ENCODE measurements at regions not wholly inside any gene's neighbourhood (a gene's known extent, or its start where the extent isn't known, plus 50 kb on each side); places are given as distances from the start of the nearest gene placed in this dataset.
"Not testable (repeated sequence)": the region's sequence is repeated elsewhere in the genome, so short reads cannot be mapped to it uniquely, and the experiment has no call there.

DNA sequence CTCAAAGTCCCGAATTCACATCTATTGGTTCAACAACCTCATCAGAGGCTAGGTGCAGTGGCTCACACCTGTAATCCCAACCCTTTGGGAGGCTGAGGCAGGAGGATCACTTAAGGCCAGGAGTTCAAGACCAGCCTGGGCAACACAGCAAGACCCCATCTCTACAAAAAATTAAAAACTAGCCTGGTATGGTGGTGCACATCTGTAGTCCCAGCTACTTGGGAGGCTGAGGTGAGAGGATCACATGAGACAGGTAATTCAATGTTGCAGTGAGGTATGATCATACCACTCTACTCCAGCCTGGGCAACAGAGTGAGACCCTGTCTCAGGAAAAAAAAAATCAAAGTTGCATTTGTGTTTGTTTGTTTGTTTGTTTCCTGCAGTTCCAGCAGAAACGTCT, 80.1 kb upstream of the RAI2 start:
- ATAC-seq; H3K27me3 ChIP-seq (replicated peaks in 1 of 2; ENCODE audit: control insufficient read depth in 2 of 2, insufficient read depth in 2 of 2, low read length in 1 of 2); H3K4me1 ChIP-seq (ENCODE audit: control insufficient read depth, insufficient read depth, low read length); FAIRE-seq; DNase-seq (ENCODE audit: low read depth, low spot score); H3K27ac ChIP-seq (ENCODE audit: control insufficient read depth, insufficient read depth); RAD21 ChIA-PET (ENCODE audit: unreplicated experiment); H3K9ac ChIP-seq (ENCODE audit: control insufficient read depth, insufficient read depth, low read length); POLR2A ChIA-PET; H2AFZ ChIP-seq (ENCODE audit: control insufficient read depth, low read depth, low read length); SMC1A ChIA-PET (ENCODE audit: uncharacterized antibody, unreplicated experiment); H3K9me3 ChIP-seq (replicated peaks; ENCODE audit: control insufficient read depth, insufficient read depth, low read length); H3K4me3 ChIP-seq; CTCF ChIA-PET; H3K4me2 ChIP-seq (ENCODE audit: control insufficient read depth, insufficient read depth); BruUV-seq (replicated peaks); H4K20me1 ChIP-seq (ENCODE audit: control insufficient read depth, insufficient read depth); H3K79me2 ChIP-seq (ENCODE audit: control insufficient read depth, insufficient read depth, low read length); H3K36me3 ChIP-seq (ENCODE audit: control insufficient read depth in 2 of 2, insufficient read depth in 2 of 2, low read length in 1 of 2): not testable (repeated sequence)
- intact Hi-C loops (cut with micrococcal nuclease; ENCODE audit: unreplicated experiment): loop anchor here (10.0 kb wide), 1 partner anchor 264 kb away; no protein-coding TSS in a partner anchor
- in situ Hi-C loops (cut with MboI): loop anchor here (10.0 kb wide), 1 partner anchor 434 kb away; no protein-coding TSS in a partner anchor
- WGBS (ENCODE audit: insufficient coverage, insufficient replicate concordance, low lambda C conversion rate, missing lambda C conversion rate): 8% methylated on average over 2 of the region's 2 CpGs

GRCh38 chrX:17939724-17940123, 78.6 kb upstream of the RAI2 start:
- no peaks in the 10 kb centered on the region for H3K4me1 ChIP-seq (ENCODE audit: control insufficient read depth, insufficient read depth, low read length)
- H3K27ac ChIP-seq (ENCODE audit: control insufficient read depth, insufficient read depth): no peak overlapping the region
- no peaks in the 10 kb centered on the region for H3K9me3 ChIP-seq (replicated peaks; ENCODE audit: control insufficient read depth, insufficient read depth, low read length)
- H3K9ac ChIP-seq (ENCODE audit: control insufficient read depth, insufficient read depth, low read length): no peak overlapping the region
- no peaks in the 10 kb centered on the region for H3K36me3 ChIP-seq (ENCODE audit: control insufficient read depth in 2 of 2, insufficient read depth in 2 of 2, low read length in 1 of 2)
- WGBS (ENCODE audit: insufficient coverage, insufficient replicate concordance, low lambda C conversion rate, missing lambda C conversion rate): 52% methylated on average over 2 of the region's 2 CpGs
- no peak overlapping the region for H2AFZ ChIP-seq (ENCODE audit: control insufficient read depth, low read depth, low read length)
- ChIA-PET RAD21 (ENCODE audit: unreplicated experiment) (no interaction called here), POLR2A (no interaction called here), CTCF (no interaction called here), SMC1A (ENCODE audit: uncharacterized antibody, unreplicated experiment) (no interaction called here)
- H3K27me3 ChIP-seq (replicated peaks in 1 of 2; ENCODE audit: control insufficient read depth in 2 of 2, insufficient read depth in 2 of 2, low read length in 1 of 2): no peaks in the 10 kb centered on the region; a peak in 1 of 4 replicates
- DNase-seq (ENCODE audit: low read depth, low spot score): no peak
- no peak for ATAC-seq
- H3K4me3 ChIP-seq: no peak overlapping the region
- no peak overlapping the region for H3K4me2 ChIP-seq (ENCODE audit: control insufficient read depth, insufficient read depth)
- no peak for TF ChIP-seq NBN (IDR thresholded peaks at IDR 0.05)
- TF ChIP-seq, protein P1, sequence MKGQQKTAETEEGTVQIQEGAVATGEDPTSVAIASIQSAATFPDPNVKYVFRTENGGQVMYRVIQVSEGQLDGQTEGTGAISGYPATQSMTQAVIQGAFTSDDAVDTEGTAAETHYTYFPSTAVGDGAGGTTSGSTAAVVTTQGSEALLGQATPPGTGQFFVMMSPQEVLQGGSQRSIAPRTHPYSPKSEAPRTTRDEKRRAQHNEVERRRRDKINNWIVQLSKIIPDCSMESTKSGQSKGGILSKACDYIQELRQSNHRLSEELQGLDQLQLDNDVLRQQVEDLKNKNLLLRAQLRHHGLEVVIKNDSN (IDR thresholded peaks at IDR 0.05; ENCODE audit: borderline replicate concordance, extremely low read length, insufficient read depth, low read depth, low read length): no peak
- TF ChIP-seq, protein P2, sequence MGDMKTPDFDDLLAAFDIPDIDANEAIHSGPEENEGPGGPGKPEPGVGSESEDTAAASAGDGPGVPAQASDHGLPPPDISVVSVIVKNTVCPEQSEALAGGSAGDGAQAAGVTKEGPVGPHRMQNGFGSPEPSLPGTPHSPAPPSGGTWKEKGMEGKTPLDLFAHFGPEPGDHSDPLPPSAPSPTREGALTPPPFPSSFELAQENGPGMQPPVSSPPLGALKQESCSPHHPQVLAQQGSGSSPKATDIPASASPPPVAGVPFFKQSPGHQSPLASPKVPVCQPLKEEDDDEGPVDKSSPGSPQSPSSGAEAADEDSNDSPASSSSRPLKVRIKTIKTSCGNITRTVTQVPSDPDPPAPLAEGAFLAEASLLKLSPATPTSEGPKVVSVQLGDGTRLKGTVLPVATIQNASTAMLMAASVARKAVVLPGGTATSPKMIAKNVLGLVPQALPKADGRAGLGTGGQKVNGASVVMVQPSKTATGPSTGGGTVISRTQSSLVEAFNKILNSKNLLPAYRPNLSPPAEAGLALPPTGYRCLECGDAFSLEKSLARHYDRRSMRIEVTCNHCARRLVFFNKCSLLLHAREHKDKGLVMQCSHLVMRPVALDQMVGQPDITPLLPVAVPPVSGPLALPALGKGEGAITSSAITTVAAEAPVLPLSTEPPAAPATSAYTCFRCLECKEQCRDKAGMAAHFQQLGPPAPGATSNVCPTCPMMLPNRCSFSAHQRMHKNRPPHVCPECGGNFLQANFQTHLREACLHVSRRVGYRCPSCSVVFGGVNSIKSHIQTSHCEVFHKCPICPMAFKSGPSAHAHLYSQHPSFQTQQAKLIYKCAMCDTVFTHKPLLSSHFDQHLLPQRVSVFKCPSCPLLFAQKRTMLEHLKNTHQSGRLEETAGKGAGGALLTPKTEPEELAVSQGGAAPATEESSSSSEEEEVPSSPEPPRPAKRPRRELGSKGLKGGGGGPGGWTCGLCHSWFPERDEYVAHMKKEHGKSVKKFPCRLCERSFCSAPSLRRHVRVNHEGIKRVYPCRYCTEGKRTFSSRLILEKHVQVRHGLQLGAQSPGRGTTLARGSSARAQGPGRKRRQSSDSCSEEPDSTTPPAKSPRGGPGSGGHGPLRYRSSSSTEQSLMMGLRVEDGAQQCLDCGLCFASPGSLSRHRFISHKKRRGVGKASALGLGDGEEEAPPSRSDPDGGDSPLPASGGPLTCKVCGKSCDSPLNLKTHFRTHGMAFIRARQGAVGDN (IDR thresholded peaks at IDR 0.05): no peak
- TF ChIP-seq ZNF207 (IDR thresholded peaks at IDR 0.05; ENCODE audit: borderline replicate concordance): no peak
- no peak for TF ChIP-seq MTA3 (IDR thresholded peaks at IDR 0.05; ENCODE audit: borderline replicate concordance, low read length)
- no peak for TF ChIP-seq MYB (IDR thresholded peaks at IDR 0.05; ENCODE audit: borderline replicate concordance, low read depth, low read length)
- TF ChIP-seq SMAD5 (IDR thresholded peaks at IDR 0.05; ENCODE audit: low read depth): no peak
- TF ChIP-seq HDGF (IDR thresholded peaks at IDR 0.05): no peak
- TF ChIP-seq SPI1 (IDR thresholded peaks at IDR 0.05; ENCODE audit: borderline replicate concordance, insufficient read depth, low read depth, low read length): no peak
- no peak for TF ChIP-seq CHD4 (IDR thresholded peaks at IDR 0.05)
- no peak for TF ChIP-seq STAT3 (IDR thresholded peaks at IDR 0.05; ENCODE audit: low read depth, low read length)
- TF ChIP-seq LARP7 (IDR thresholded peaks at IDR 0.05): no peak
- TF ChIP-seq MEF2B (IDR thresholded peaks at IDR 0.05; ENCODE audit: partially characterized antibody, poor library complexity, severe bottlenecking): no peak
- no peak for TF ChIP-seq JUNB (IDR thresholded peaks at IDR 0.05)
- no peak for TF ChIP-seq ATF3 (IDR thresholded peaks at IDR 0.05; ENCODE audit: borderline replicate concordance, extremely low read depth, low read depth, low read length)
- no peaks in the 10 kb centered on the region for H4K20me1 ChIP-seq (ENCODE audit: control insufficient read depth, insufficient read depth)
- intact Hi-C loops (cut with micrococcal nuclease; ENCODE audit: unreplicated experiment): loop anchor here (10.0 kb wide), 1 partner anchor 265 kb away; no protein-coding TSS in a partner anchor
- no TSS peak for BruUV-seq (replicated peaks)
- FAIRE-seq: no peak
- no peaks in the 10 kb centered on the region for H3K79me2 ChIP-seq (ENCODE audit: control insufficient read depth, insufficient read depth, low read length)
- in situ Hi-C loops (cut with MboI): loop anchor here (10.0 kb wide), 1 partner anchor 435 kb away; no protein-coding TSS in a partner anchor
